A673 (cell line): ENCODE measurements at regions not wholly inside any gene's neighbourhood (a gene's known extent, or its start where the extent isn't known, plus 50 kb on each side); places are given as distances from the start of the nearest gene placed in this dataset.

Experiments
- CTCF ChIP-seq: fragments of 300-800, 200-600 bp; sonication (generic); conservative IDR thresholded peaks from 2 replicates; pipeline ENCODE4 v1.5.1; 2017; ENCODE audit warnings: low read depth, mild to moderate bottlenecking, antibody characterized with exemption, low read length, moderate library complexity, mixed read lengths
- EZH2 ChIP-seq: fragments of 200-600 bp; sonication (generic); IDR thresholded peaks from 2 replicates; pipeline ENCODE4 v1.6.1; 2017; ENCODE audit warnings: borderline replicate concordance, low read depth, mild to moderate bottlenecking, mixed read lengths, antibody characterized with exemption, low read length; ENCODE audit not compliant: poor library complexity, severe bottlenecking

- TF ChIP-seq CTCF (no peak), EZH2 (no peak)
These were observed 481.9 kb downstream of the C6orf118 start for GRCh38 chr6:164827537-164827936.
